SK-N-SH treated with all-trans-retinoic acid at 6 μM for 48 hours (cell line): ENCODE measurements at regions not wholly inside any gene's neighbourhood (a gene's known extent, or its start where the extent isn't known, plus 50 kb on each side); places are given as distances from the start of the nearest gene placed in this dataset.

Experiments used
- CSDC2 ChIP-seq: fragments of 250-450 bp; sonication (Bioruptor Pico); IDR thresholded peaks from 2 replicates; pipeline ENCODE4 v1.5.0; 2020; ENCODE audit warnings: mild to moderate bottlenecking, moderate library complexity
- ESRRG ChIP-seq: fragments of 250-450 bp; sonication (Bioruptor Pico); IDR thresholded peaks from 2 replicates; pipeline ENCODE4 v1.6.1; 2021; ENCODE audit warnings: mild to moderate bottlenecking
- OSR1 ChIP-seq: fragments of 250-450 bp; sonication (Bioruptor Pico); IDR thresholded peaks from 2 replicates; pipeline ENCODE4 v1.8.0; 2022; ENCODE audit warnings: moderate library complexity, mild to moderate bottlenecking, inconsistent platforms
- PPARA ChIP-seq: fragments of 250-450 bp; sonication (Bioruptor Pico); IDR thresholded peaks from 2 replicates; pipeline ENCODE4 v1.5.0; 2020; ENCODE audit warnings: mild to moderate bottlenecking, borderline replicate concordance
- TF ChIP-seq, protein P1 (sequence below): fragments of 250-450 bp; sonication (Bioruptor Pico); IDR thresholded peaks from 2 replicates; pipeline ENCODE4 v1.5.1; 2021; ENCODE audit warnings: mild to moderate bottlenecking, moderate library complexity

DNA sequence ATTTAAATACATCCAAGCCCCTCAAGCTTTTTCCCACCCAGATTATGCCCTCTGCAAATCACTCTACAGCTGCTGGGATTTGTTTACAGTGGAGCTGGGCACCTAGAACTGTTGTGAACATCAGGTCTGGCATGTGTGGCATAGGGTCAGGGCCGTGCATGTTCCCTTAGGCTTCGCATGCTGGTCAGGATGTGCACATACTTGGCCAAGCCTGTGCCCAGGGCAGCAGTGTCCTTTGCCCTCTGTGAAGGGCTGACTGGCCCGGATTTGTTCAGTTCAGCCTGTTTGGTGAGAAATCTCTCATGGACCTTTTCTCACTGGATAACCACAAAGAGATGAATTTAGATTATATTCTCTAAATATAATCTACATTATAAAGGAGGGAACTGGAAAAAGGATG, 471.9 kb downstream of the TRIML1 start:
- no peak for TF ChIP-seq ESRRG
- TF ChIP-seq OSR1 (CRISPR knock-in tag): no peak
- no peak for TF ChIP-seq PPARA (CRISPR knock-in tag)
- TF ChIP-seq, protein P1, sequence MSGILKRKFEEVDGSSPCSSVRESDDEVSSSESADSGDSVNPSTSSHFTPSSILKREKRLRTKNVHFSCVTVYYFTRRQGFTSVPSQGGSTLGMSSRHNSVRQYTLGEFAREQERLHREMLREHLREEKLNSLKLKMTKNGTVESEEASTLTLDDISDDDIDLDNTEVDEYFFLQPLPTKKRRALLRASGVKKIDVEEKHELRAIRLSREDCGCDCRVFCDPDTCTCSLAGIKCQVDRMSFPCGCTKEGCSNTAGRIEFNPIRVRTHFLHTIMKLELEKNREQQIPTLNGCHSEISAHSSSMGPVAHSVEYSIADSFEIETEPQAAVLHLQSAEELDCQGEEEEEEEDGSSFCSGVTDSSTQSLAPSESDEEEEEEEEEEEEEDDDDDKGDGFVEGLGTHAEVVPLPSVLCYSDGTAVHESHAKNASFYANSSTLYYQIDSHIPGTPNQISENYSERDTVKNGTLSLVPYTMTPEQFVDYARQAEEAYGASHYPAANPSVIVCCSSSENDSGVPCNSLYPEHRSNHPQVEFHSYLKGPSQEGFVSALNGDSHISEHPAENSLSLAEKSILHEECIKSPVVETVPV (CRISPR knock-in tag): no peak
- no peak for TF ChIP-seq CSDC2 (CRISPR knock-in tag)
